CD4-positive, alpha-beta memory T cell (primary cell): ENCODE measurements at regions not wholly inside any gene's neighbourhood (a gene's known extent, or its start where the extent isn't known, plus 50 kb on each side); places are given as distances from the start of the nearest gene placed in this dataset.
A peak's percentile ranks its signal among the peaks of the same experiment; 100 is the strongest.

Source experiments
- CTCF ChIA-PET: fragments of 350-600 bp; sonication (Branson Sonifier 250); formaldehyde crosslinking; loops from one replicate; lab custom pipeline; 2021; ENCODE audit warnings: inconsistent platforms; ENCODE audit not compliant: partially characterized antibody; lab: Charles Lee
- POLR2A ChIA-PET: fragments of 350-600 bp; sonication (Branson Sonifier 250); formaldehyde crosslinking; loops from one replicate; lab custom pipeline; 2021; ENCODE audit not compliant: partially characterized antibody; lab: Charles Lee
- DNase-seq, 5 donors: peaks; one replicate each; pipeline versions ENCODE4 v3.0.0 to v3.0.0-alpha.2; 2020 to 2022; ENCODE audit warnings: mixed read lengths in 1 of 5
- H3K27ac ChIP-seq: one replicate; pipeline ENCODE4 v1.7.0; 2013; ENCODE audit warnings: low read depth, low read length
- H3K27me3 ChIP-seq: 2 replicates; pipeline ENCODE4 v1.7.0; 2013; ENCODE audit warnings: mild to moderate bottlenecking, low read length, moderate library complexity; ENCODE audit not compliant: insufficient read depth
- H3K36me3 ChIP-seq: 2 replicates; pipeline ENCODE4 v1.7.0; 2013; ENCODE audit warnings: mild to moderate bottlenecking, low read length, moderate library complexity; ENCODE audit not compliant: insufficient read depth
- H3K4me1 ChIP-seq: 2 replicates; pipeline ENCODE4 v1.7.0; 2013; ENCODE audit warnings: mild to moderate bottlenecking, low read length, moderate library complexity; ENCODE audit not compliant: insufficient read depth
- H3K4me3 ChIP-seq, 2 donors: one replicate each; pipeline ENCODE4 v1.7.0; 2013; ENCODE audit warnings: low read length in 2 of 2, mild to moderate bottlenecking in 1 of 2
- H3K9me3 ChIP-seq, 2 donors: one replicate each; pipeline ENCODE4 v1.7.0; 2013; ENCODE audit warnings: low read length in 2 of 2, control low read depth in 1 of 2; ENCODE audit not compliant: control insufficient read depth in 1 of 2
- H3K27ac Mint-ChIP-seq, 7 donors: one replicate each; pipeline ENCODE4 v1.8.0; 2020 to 2021; ENCODE audit warnings: mixed read lengths in 7 of 7, mild to moderate bottlenecking in 6 of 7, inconsistent platforms in 3 of 7, moderate library complexity in 3 of 7
- H3K27me3 Mint-ChIP-seq, 2 donors: one replicate each; pipeline ENCODE4 v1.8.0; 2020 to 2021; ENCODE audit warnings: mixed read lengths in 2 of 2
- H3K36me3 Mint-ChIP-seq, 2 donors: one replicate each; pipeline ENCODE4 v1.8.0; 2020 to 2021; ENCODE audit warnings: mixed read lengths in 2 of 2, inconsistent platforms in 1 of 2, mild to moderate bottlenecking in 1 of 2
- H3K4me1 Mint-ChIP-seq, 4 donors: one replicate each; pipeline ENCODE4 v1.8.0; 2020 to 2021; ENCODE audit warnings: mixed read lengths in 4 of 4, mild to moderate bottlenecking in 1 of 4
- H3K4me3 Mint-ChIP-seq, 8 donors: one replicate each; pipeline ENCODE4 v1.8.0; 2020 to 2021; ENCODE audit warnings: mixed read lengths in 8 of 8, mild to moderate bottlenecking in 7 of 8, moderate library complexity in 6 of 8, inconsistent platforms in 3 of 8
- H3K9me3 Mint-ChIP-seq, 8 donors: one replicate each; pipeline ENCODE4 v1.8.0; 2020 to 2021; ENCODE audit warnings: mixed read lengths in 8 of 8, mild to moderate bottlenecking in 5 of 8, inconsistent platforms in 3 of 8, moderate library complexity in 1 of 8
- intact Hi-C: fragments of 100-400 bp; cut with micrococcal nuclease; formaldehyde crosslinking; loops from one replicate; pipeline ENCODE4 v1.15.1; 2023

DNA sequence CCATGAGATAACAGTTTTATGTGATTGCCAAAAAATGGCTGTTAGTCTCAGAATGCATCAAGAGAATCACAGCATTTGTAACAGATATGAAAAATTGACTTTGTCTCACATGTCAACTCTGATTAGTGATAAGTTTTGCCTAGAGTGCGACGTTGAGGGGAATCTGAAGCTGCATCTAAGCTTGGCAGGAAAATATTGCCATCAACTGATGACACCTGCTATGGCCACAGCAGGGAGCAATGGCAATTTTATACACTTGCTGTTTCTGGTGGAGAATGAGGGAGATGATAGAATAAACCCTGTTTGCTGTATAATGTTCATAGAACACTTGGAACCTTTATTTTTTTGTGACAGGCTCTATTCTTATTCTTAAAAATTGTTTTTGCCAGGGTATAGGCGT is 205.4 kb upstream of the GNPDA2 start:
- no peaks in the 10 kb centered on the region for H3K36me3 Mint-ChIP-seq
- Histone ChIP-seq H3K4me3 (no peak overlapping the region), H3K36me3 (no peaks in the 10 kb centered on the region), H3K9me3 (no peaks in the 10 kb centered on the region), H3K27me3 (no peaks in the 10 kb centered on the region), H3K27ac (no peak overlapping the region), H3K4me1 (no peaks in the 10 kb centered on the region)
- CTCF ChIA-PET: interaction anchor here (1.1 kb wide), 1 partner anchor 10 kb away, joined by 3 read pairs; no protein-coding TSS in a partner anchor
- POLR2A ChIA-PET: no interaction called here
- no peaks in the 10 kb centered on the region for H3K4me1 Mint-ChIP-seq
- intact Hi-C loops: no loop called here
- no peak for DNase-seq
- no peak overlapping the region for H3K4me3 Mint-ChIP-seq
- H3K27me3 Mint-ChIP-seq: no peaks in the 10 kb centered on the region
- no peak overlapping the region for H3K27ac Mint-ChIP-seq
- peaks cover 0 to 3% (median 0%) of the 10 kb centered on the region in 8 donors for H3K9me3 Mint-ChIP-seq

DNA sequence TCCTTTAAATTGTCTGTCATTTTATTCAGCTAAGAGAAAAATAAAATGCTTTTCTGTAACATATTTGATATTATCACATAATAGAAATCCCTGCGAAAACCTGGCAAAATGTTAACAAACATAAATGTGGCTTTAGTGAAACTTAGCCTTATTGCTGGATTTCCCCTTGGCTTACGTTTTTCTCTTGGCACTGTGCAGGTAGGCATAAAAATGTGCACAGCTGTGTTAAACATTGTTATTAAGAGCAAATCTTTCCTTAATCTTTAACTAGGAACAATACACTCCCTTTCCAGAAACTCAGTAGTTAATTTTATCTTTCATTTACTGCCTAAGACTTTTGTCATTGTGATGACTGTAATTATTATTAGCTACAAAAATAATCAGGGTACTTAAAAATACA is 202.4 kb upstream of the GNPDA2 start:
- CTCF ChIA-PET: no interaction called here

DNA sequence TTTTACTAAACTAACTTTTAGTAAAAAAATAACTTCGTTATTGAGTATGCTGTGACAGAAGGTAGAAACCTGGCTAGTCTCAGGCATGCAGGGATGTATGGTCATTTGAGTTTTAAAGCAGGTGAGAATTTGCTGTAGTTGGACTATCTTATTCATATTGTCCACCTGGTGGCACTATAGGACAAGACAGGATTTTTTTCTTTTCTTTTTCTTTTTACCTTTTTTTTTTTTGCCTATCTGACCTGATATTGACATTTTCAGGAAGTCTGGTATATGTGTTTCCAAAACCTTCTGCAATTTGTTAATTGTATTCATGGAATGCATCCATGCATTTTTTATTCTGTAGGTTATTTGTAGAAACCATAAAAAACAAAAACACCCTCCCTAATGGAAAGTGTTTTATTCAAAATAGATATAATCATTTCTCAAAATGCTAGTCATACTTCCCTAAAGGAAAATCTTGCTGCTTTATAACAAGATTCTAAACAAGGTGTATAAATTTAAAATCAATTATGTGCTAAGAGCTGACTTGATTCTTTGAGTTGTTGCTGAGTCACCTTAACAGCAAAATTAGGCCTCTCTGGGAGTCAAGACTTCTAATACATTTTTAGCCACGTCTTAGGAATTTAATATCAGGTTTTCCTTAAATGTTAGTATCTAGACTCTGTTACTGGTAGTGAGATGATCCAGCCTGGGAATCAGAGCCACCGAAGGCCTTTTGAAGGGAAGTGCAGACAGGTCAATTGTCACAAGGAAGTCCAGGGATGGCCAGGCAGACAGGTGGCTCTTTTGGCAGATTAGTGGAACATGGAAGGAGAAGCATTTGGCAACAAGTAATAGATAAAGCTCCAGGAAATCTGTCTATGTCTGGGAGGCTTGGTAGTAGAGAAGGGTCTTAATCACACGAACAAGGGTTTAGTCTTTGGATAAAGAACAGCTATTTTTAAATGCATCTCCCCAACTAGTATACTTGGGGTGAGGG is 201.3 kb upstream of the GNPDA2 start:
- no peaks in the 10 kb centered on the region for H3K36me3 Mint-ChIP-seq
- H3K4me1 Mint-ChIP-seq: no peaks in the 10 kb centered on the region
- intact Hi-C loops: no loop called here
- ChIA-PET CTCF (no interaction called here), POLR2A (no interaction called here)
- H3K27me3 Mint-ChIP-seq: no peaks in the 10 kb centered on the region
- no peak overlapping the region for H3K4me3 Mint-ChIP-seq
- no peak overlapping the region for H3K27ac Mint-ChIP-seq
- no peak for DNase-seq
- Histone ChIP-seq H3K27ac (no peak overlapping the region), H3K4me1 (no peaks in the 10 kb centered on the region), H3K36me3 (no peaks in the 10 kb centered on the region), H3K9me3 (no peaks in the 10 kb centered on the region), H3K27me3 (no peaks in the 10 kb centered on the region), H3K4me3 (no peak overlapping the region)
- H3K9me3 Mint-ChIP-seq: peaks cover 0 to 6% (median 0%) of the 10 kb centered on the region in 8 donors

More for the DNA sequence above, 202.4 kb upstream of the GNPDA2 start:
- H3K9me3 Mint-ChIP-seq: peaks cover 0 to 3% (median 0%) of the 10 kb centered on the region in 8 donors
- Histone ChIP-seq H3K27me3 (no peaks in the 10 kb centered on the region), H3K27ac (no peak overlapping the region), H3K4me3 (no peak overlapping the region), H3K4me1 (no peaks in the 10 kb centered on the region), H3K36me3 (no peaks in the 10 kb centered on the region), H3K9me3 (no peaks in the 10 kb centered on the region)
- H3K27me3 Mint-ChIP-seq: no peaks in the 10 kb centered on the region
- no peaks in the 10 kb centered on the region for H3K4me1 Mint-ChIP-seq
- intact Hi-C loops: no loop called here
- H3K4me3 Mint-ChIP-seq: no peak overlapping the region
- H3K36me3 Mint-ChIP-seq: no peaks in the 10 kb centered on the region
- DNase-seq: no peak
- POLR2A ChIA-PET: no interaction called here
- H3K27ac Mint-ChIP-seq: no peak overlapping the region

DNA sequence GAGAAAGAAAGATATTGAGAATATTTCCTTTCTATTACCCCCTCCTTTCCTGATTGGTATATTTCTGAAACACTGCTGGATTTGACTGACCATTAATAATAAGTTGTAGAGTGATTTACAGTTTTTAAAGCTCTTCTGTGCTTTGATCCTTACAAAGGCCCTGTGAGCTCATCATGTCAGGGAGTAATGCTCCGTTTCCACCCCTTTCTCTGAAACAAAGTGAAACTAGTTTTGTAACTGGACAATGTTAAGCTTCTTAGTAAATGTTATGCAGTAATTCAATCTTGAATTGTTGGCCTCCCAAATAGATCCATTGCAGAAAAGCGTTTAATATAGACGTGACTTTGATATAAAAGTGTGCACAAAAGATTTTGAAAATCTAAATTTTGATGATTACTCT is 190.1 kb upstream of the GNPDA2 start:
- intact Hi-C loops: no loop called here
- no peaks in the 10 kb centered on the region for H3K9me3 ChIP-seq
- H3K27ac ChIP-seq: no peak overlapping the region
- no peaks in the 10 kb centered on the region for H3K4me1 ChIP-seq
- H3K27me3 Mint-ChIP-seq: no peaks in the 10 kb centered on the region
- no peak overlapping the region for H3K27ac Mint-ChIP-seq
- H3K36me3 Mint-ChIP-seq: no peaks in the 10 kb centered on the region
- ChIA-PET POLR2A (no interaction called here), CTCF (no interaction called here)
- peak overlapping the region in 7 of 8 donors; percentile 0 to 48 (median 21) for H3K4me3 Mint-ChIP-seq
- no peak overlapping the region for H3K4me3 ChIP-seq
- DNase-seq: no peak
- no peaks in the 10 kb centered on the region for H3K27me3 ChIP-seq
- H3K4me1 Mint-ChIP-seq: no peaks in the 10 kb centered on the region
- H3K36me3 ChIP-seq: no peaks in the 10 kb centered on the region
- peaks cover 0 to 2% (median 0%) of the 10 kb centered on the region in 8 donors for H3K9me3 Mint-ChIP-seq

DNA sequence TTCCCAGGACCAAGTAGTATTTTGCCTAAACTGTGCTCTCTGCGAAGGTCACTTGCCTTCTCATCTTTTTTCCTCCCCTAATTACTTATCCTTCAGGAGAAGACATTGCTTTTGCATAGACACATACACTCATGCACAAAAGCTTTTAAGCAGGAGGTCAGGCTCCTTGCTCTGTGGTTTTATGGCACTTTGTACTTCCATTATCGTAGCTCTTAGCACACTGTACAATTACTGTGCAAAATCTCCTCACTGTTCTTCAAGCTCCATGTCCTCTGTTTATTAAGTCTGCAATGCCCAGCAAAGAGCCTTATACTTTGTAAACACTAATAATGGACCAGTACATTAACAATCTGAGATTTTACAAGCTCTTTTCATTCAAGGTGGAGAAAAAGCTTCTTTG is 188.4 kb upstream of the GNPDA2 start:
- H3K9me3 ChIP-seq: no peaks in the 10 kb centered on the region
- H3K27ac Mint-ChIP-seq: no peak overlapping the region
- no peaks in the 10 kb centered on the region for H3K36me3 ChIP-seq
- intact Hi-C loops: no loop called here
- no peaks in the 10 kb centered on the region for H3K27me3 Mint-ChIP-seq
- ChIA-PET CTCF (no interaction called here), POLR2A (no interaction called here)
- no peaks in the 10 kb centered on the region for H3K36me3 Mint-ChIP-seq
- no peaks in the 10 kb centered on the region for H3K4me1 ChIP-seq
- H3K4me3 Mint-ChIP-seq: no peak overlapping the region
- H3K9me3 Mint-ChIP-seq: peaks cover 0 to 2% (median 0%) of the 10 kb centered on the region in 8 donors
- no peaks in the 10 kb centered on the region for H3K4me1 Mint-ChIP-seq
- no peak overlapping the region for H3K4me3 ChIP-seq
- DNase-seq: no peak
- no peaks in the 10 kb centered on the region for H3K27me3 ChIP-seq
- H3K27ac ChIP-seq: no peak overlapping the region

DNA sequence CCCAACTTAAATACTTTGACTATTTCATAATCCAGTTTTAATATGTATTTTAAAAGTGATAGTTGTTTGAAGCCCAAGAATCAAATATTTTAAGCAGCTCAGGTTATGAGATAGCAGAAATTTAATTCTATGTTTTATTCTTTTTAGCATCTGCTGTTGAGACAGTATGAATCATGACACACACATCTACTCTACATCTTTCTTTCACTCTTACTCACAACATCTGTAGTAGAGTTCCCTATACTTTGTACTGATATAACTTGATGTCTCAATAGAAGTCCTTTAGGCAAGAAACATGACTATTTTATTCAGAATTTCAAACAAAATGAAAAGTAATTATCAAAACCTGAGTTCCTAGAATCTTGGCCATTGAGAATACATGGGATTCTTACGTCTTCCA is 187.9 kb upstream of the GNPDA2 start:
- H3K27me3 Mint-ChIP-seq: no peaks in the 10 kb centered on the region
- peaks cover 0 to 2% (median 0%) of the 10 kb centered on the region in 8 donors for H3K9me3 Mint-ChIP-seq
- no peak overlapping the region for H3K27ac Mint-ChIP-seq
- H3K9me3 ChIP-seq: no peaks in the 10 kb centered on the region
- no peak overlapping the region for H3K27ac ChIP-seq
- no peak for DNase-seq
- POLR2A ChIA-PET: no interaction called here
- H3K4me1 ChIP-seq: no peaks in the 10 kb centered on the region
- intact Hi-C loops: no loop called here
- H3K4me1 Mint-ChIP-seq: no peaks in the 10 kb centered on the region
- H3K36me3 Mint-ChIP-seq: no peaks in the 10 kb centered on the region
- no peak overlapping the region for H3K4me3 Mint-ChIP-seq
- H3K4me3 ChIP-seq: no peak overlapping the region
- CTCF ChIA-PET: no interaction called here
- no peaks in the 10 kb centered on the region for H3K36me3 ChIP-seq
- H3K27me3 ChIP-seq: no peaks in the 10 kb centered on the region

DNA sequence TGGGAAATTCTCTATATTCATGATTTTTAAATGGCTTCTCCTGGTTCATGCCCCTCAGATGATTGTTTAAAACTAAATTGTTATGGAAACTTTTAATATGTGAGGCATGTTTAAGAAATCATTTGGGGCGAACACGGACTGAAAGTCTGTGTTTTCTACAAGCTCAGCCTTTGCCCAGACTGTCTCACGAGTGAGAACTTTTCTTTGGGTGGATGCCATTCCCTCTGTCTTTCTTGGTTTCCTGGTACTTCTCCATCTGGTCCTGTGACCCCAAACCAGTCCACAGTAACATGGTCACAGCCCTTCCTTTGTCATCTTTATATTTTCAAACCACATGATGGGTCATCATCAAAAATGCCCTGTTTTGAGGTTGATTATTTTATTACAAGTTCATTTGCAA is 186.6 kb upstream of the GNPDA2 start:
- no peaks in the 10 kb centered on the region for H3K4me1 ChIP-seq
- no peaks in the 10 kb centered on the region for H3K27me3 ChIP-seq
- no peaks in the 10 kb centered on the region for H3K36me3 Mint-ChIP-seq
- H3K27ac Mint-ChIP-seq: no peak overlapping the region
- no peaks in the 10 kb centered on the region for H3K9me3 ChIP-seq
- H3K4me1 Mint-ChIP-seq: no peaks in the 10 kb centered on the region
- H3K9me3 Mint-ChIP-seq: peaks cover 0 to 2% (median 0%) of the 10 kb centered on the region in 8 donors
- no peak overlapping the region for H3K4me3 Mint-ChIP-seq
- H3K27ac ChIP-seq: no peak overlapping the region
- H3K27me3 Mint-ChIP-seq: no peaks in the 10 kb centered on the region
- no peak overlapping the region for H3K4me3 ChIP-seq
- ChIA-PET CTCF (no interaction called here), POLR2A (no interaction called here)
- no peaks in the 10 kb centered on the region for H3K36me3 ChIP-seq
- no peak for DNase-seq
- intact Hi-C loops: no loop called here
